Activated CD4-positive, alpha-beta T cell treated with anti-CD3 and anti-CD28 coated beads, Interleukin-2, amount 10 ng/mL, durations not matched to agents 24 days and 14 days (primary cell): ENCODE measurements at regions not wholly inside any gene's neighbourhood (a gene's known extent, or its start where the extent isn't known, plus 50 kb on each side); places are given as distances from the start of the nearest gene placed in this dataset.

ENCODE experiments used
- DNase-seq: peaks from one replicate; pipeline ENCODE4 v3.0.0; 2022
- H3K27ac Mint-ChIP-seq: one replicate; pipeline ENCODE4 v1.8.0; 2022; ENCODE audit warnings: mild to moderate bottlenecking, mixed read lengths
- H3K27me3 Mint-ChIP-seq: one replicate; pipeline ENCODE4 v1.8.0; 2022; ENCODE audit warnings: mixed read lengths
- H3K36me3 Mint-ChIP-seq: one replicate; pipeline ENCODE4 v1.8.0; 2022; ENCODE audit warnings: low read depth, mild to moderate bottlenecking, mixed read lengths
- H3K4me1 Mint-ChIP-seq: one replicate; pipeline ENCODE4 v1.8.0; 2021; ENCODE audit warnings: mixed read lengths
- H3K4me3 Mint-ChIP-seq: one replicate; pipeline ENCODE4 v1.8.0; 2022; ENCODE audit warnings: mild to moderate bottlenecking, moderate library complexity, mixed read lengths
- H3K9me3 Mint-ChIP-seq: one replicate; pipeline ENCODE4 v1.8.0; 2021; ENCODE audit warnings: mixed read lengths
- intact Hi-C: fragments of 100-400 bp; cut with micrococcal nuclease; formaldehyde crosslinking; loops from one replicate; pipeline ENCODE4 v1.15.1; 2023

DNA sequence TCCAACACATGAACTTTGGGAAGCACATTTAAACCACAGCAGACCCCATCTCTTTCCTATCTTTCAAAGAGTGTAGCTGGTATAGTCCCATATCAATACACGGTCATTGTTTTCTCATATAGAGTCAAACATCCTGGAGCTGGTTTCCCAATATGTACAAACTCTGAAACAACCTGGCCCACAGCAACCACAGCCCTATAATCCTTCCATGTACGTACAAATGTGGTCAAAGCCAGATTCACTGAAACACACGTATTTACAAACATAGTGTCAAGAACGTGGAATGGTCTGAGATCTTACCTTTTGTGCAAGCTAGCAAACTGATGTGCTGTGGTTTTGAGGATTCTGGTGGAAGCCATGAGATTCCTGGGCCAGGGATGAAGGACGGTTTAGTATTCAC is 97.3 kb downstream of the HS1BP3 start:
- H3K36me3 Mint-ChIP-seq: no peaks in the 10 kb centered on the region
- intact Hi-C loops: no loop called here
- peaks cover 15% of the 10 kb centered on the region for H3K27me3 Mint-ChIP-seq
- no peak overlapping the region for H3K4me3 Mint-ChIP-seq
- H3K9me3 Mint-ChIP-seq: no peaks in the 10 kb centered on the region
- H3K4me1 Mint-ChIP-seq: peaks cover 2% of the 10 kb centered on the region
- H3K27ac Mint-ChIP-seq: no peak overlapping the region
- DNase-seq: no peak

DNA sequence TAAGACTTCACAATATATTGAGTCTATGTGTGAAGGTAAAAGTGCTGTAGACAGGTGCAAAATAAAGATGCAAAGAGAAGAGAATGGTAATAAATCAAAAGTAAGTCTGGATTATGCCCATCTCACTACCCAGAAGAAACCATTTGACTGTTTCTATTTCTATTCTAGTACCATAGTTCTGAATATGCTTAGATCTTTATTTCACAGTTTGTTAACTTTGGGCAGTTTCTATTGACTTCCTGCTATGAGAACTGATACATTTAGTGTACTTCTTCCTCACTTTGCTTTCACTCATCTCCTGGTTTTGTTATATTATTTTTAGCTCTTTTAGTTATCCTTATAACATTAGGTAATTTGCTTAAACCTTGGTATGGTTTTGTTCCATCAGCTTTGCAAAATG is 94.9 kb downstream of the HS1BP3 start:
- H3K36me3 Mint-ChIP-seq: no peaks in the 10 kb centered on the region
- peaks cover 2% of the 10 kb centered on the region for H3K4me1 Mint-ChIP-seq
- no peaks in the 10 kb centered on the region for H3K9me3 Mint-ChIP-seq
- peaks cover 15% of the 10 kb centered on the region for H3K27me3 Mint-ChIP-seq
- H3K4me3 Mint-ChIP-seq: no peak overlapping the region
- intact Hi-C loops: no loop called here
- no peak for DNase-seq
- no peak overlapping the region for H3K27ac Mint-ChIP-seq

DNA sequence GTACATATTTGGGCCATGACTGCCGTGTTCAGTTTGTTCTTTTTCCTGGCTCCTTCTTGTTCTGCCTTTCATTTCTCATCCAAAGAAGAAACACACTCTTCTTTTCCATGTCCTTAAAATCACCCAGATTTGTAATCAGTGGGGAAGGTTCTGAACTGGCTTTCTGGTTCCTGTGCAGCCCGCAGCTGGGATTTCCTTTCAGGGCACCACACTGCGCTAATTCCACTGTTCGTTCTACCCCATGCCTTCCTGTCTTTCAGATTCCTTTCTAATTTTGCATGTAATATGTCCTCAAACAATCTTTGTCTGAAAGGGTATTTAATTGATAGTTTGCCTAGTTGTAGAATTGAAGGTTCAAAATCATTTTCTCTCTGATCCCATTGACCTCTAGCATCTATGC is 94.1 kb downstream of the HS1BP3 start:
- intact Hi-C loops: no loop called here
- Mint-ChIP-seq H3K27ac (no peak overlapping the region), H3K9me3 (no peaks in the 10 kb centered on the region), H3K4me3 (no peak overlapping the region), H3K36me3 (no peaks in the 10 kb centered on the region), H3K27me3 (peaks cover 15% of the 10 kb centered on the region), H3K4me1 (peaks cover 2% of the 10 kb centered on the region)
- no peak for DNase-seq

DNA sequence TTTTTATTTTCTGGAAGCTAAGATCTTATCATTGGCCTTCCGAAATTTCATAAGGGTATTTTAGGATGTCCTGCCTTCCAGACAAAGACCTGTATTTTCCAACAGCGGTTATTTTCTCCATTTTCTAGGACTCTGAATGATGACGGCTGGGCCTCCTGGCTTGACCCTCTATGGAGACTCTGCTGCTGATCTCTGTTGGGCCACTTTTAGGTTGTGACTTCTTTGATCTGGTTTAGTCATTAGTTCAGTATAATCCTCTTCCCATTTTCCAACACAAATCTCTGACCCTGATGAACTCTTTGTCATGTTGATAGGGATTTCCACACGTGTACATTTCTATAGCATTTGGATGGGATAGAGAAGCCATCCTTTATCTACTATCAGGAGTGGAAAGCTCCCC is 93.7 kb downstream of the HS1BP3 start:
- Mint-ChIP-seq H3K9me3 (no peaks in the 10 kb centered on the region), H3K4me3 (no peak overlapping the region), H3K27ac (no peak overlapping the region), H3K27me3 (peaks cover 15% of the 10 kb centered on the region), H3K4me1 (no peaks in the 10 kb centered on the region), H3K36me3 (no peaks in the 10 kb centered on the region)
- intact Hi-C loops: no loop called here
- DNase-seq: no peak

DNA sequence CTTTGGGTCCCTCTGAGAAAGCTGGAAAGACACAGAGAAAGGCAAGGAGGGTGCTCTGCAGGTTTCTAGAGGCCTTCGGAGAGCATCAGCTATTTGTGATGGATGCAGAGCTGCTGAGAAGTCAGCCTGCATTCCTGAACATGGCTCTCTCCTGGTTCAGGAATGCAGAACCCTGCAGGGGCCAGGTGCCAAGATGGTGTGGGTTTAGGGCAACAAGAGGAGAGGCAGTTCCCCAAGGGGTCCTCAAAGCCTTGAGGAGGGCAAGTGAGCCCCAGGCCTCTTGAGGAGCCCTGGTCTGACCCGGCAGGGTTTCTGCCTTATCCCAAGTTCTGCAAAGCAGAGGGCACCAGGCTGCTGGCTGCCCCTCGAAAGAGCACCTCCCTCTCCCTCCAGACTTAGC is 93.3 kb downstream of the HS1BP3 start:
- Mint-ChIP-seq H3K4me3 (no peak overlapping the region), H3K9me3 (no peaks in the 10 kb centered on the region), H3K27me3 (peaks cover 15% of the 10 kb centered on the region), H3K4me1 (no peaks in the 10 kb centered on the region), H3K27ac (no peak overlapping the region), H3K36me3 (no peaks in the 10 kb centered on the region)
- DNase-seq: no peak
- intact Hi-C loops: no loop called here

DNA sequence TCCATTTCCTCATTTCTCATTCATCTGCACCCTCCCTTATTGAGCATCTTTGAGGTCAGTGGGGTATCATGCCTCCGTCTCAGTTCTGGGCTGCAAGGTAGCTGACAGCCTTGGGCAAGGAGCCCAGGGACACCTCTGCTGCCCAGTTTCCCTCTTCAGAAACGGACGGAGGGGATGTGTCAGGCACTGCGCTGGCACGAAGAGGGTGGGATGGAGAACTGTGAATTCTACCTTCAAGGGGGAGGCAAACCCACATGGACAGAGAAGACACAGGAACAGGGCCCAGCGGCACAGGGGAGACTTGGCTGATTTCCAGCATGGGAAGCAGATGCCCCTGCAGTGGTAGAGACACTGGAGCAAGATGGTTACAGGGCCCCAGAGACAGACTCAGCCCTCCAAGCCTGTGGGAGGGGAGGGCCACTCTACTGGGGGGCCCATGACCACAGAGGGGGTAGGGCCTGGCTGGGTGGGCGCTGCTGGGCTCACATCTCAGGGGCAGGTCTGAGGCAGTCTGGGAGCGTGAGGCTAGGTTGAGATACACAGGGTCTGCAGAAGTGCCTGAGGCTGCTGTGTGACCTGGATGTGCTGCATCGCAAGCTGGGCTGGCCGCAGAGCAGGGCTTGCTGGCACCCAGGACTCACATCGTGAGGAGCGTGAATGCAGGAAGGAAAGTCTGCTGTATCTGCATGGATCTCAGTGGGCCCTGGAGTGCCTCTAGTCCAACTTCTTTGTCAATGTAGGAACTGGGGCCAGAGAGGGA is 92.3 kb downstream of the HS1BP3 start:
- DNase-seq: no peak
- Mint-ChIP-seq H3K4me1 (no peaks in the 10 kb centered on the region), H3K4me3 (no peak overlapping the region), H3K27ac (no peak overlapping the region), H3K36me3 (no peaks in the 10 kb centered on the region), H3K9me3 (no peaks in the 10 kb centered on the region), H3K27me3 (peaks cover 15% of the 10 kb centered on the region)
- intact Hi-C loops: no loop called here

DNA sequence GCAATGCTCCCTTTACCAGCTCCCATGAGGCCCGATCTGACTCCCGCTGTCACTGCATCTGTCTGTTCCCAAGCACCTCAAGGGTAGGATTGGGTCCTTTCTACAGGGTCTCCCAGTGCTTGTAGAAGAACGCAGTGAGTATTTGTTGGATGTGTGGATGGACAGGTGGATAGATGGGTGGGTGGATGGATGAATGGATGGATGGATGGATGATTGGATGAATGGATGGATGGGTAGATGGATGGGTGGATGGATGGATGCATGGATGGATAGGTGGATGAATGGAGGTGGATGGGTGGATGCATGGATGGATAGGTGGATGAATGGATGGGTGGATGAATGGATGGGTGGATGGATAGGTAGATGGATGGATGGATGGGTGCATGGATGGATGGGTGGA is 91.6 kb downstream of the HS1BP3 start:
- no peaks in the 10 kb centered on the region for H3K36me3 Mint-ChIP-seq
- H3K9me3 Mint-ChIP-seq: no peaks in the 10 kb centered on the region
- intact Hi-C loops: no loop called here
- H3K4me1 Mint-ChIP-seq: no peaks in the 10 kb centered on the region
- H3K27ac Mint-ChIP-seq: no peak overlapping the region
- no peak for DNase-seq
- H3K4me3 Mint-ChIP-seq: no peak overlapping the region
- peaks cover 15% of the 10 kb centered on the region for H3K27me3 Mint-ChIP-seq

DNA sequence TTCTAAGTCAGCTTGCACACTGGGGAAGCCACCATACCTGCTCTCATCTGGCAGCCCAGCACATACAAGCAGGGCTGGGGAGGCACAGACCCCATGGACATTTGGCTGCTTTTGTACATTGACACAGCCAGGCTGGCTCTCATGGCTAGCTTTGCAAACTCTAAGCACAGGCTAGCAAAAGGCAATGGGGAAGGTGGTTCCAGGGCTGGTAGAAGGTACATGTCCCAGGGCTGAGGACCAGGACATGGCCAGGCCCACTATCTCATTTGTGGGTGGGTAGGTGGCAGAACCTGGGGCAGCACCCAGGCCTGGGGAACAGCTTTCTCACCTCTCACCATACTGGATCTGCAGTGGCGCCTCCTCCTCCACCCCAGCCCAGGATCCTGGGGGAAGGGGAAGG is 90.9 kb downstream of the HS1BP3 start:
- Mint-ChIP-seq H3K9me3 (no peaks in the 10 kb centered on the region), H3K27me3 (peaks cover 15% of the 10 kb centered on the region), H3K4me1 (no peaks in the 10 kb centered on the region), H3K27ac (no peak overlapping the region), H3K4me3 (no peak overlapping the region), H3K36me3 (no peaks in the 10 kb centered on the region)
- no peak for DNase-seq
- intact Hi-C loops: no loop called here

DNA sequence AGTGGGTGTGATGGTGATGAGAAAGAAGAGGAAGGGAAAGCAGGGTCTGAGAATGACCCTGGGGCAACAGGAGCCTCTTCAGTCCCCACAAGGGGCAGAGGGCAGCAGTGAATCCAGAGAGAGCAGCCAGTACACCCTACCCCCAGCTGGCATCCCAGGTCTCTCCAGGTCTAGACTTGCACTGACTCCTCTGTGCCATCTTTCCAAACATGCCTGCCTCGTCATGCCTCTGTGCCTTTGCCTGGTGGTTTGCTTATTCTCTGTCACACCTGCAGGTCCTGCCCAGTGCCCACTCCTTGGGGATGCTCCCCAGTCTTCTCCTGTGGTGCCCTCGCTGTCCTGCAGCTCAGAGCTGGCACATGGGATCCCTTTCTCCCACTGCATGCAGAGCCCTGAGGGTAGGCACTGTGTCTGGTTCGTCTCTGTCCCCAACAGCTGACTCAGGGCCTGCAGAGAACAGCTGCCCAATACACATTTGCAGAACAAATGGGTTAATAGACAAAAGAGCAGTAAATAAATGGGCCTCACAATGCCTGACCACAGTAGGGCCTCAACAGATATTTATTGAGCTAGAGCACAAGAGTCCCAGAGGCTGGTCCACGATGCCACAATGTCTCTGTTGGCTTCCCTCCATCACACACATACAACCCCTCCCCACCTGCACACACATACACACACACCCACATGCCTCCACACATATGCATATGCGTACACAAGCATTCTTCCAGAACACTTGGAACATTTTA is 89.8 kb downstream of the HS1BP3 start:
- H3K27me3 Mint-ChIP-seq: peaks cover 14% of the 10 kb centered on the region
- intact Hi-C loops: no loop called here
- no peaks in the 10 kb centered on the region for H3K9me3 Mint-ChIP-seq
- no peak overlapping the region for H3K27ac Mint-ChIP-seq
- DNase-seq: no peak
- H3K4me3 Mint-ChIP-seq: no peak overlapping the region
- no peaks in the 10 kb centered on the region for H3K4me1 Mint-ChIP-seq
- H3K36me3 Mint-ChIP-seq: no peaks in the 10 kb centered on the region

DNA sequence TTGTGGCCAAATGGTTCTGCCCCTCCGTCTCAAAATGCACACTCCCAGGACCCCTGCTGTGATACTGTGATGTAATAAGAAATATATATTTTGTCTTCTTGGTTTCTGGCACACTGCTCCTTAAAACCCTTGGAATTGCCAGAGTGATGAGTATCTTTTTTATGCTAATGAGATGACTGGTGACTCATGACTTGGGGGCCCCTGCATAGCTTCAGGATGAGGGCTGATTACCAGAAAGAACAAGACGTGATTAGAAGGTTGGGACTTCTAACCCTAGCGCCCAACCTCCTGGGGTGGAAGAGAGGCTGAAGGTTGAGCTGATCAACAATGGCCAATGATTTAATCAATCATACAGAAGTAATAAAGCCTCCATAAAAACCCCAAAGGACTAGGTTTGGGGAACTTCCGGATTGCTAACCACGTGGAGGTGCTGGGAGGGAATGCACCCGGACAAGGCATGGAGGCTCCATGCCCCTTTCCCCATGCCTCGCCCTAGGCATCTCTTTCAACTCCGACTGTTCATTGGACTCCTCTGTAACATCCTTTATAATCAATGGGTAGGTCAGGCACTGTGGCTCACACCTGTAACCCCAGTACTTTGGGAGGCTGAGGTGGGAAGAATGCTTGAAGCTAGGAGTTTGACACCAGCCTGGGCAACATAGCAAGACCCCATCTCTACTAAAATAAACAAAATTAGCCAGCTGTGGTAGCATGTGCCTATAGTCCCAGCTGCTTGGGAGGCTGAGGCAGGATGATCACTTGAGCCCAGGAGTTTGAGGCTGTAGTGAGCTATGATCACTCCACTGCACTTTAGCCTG is 89.1 kb downstream of the HS1BP3 start:
- Mint-ChIP-seq H3K27ac (no peak overlapping the region), H3K4me3 (no peak overlapping the region), H3K4me1 (no peaks in the 10 kb centered on the region), H3K36me3 (no peaks in the 10 kb centered on the region), H3K27me3 (peaks cover 11% of the 10 kb centered on the region), H3K9me3 (no peaks in the 10 kb centered on the region)
- intact Hi-C loops: no loop called here
- DNase-seq: no peak

DNA sequence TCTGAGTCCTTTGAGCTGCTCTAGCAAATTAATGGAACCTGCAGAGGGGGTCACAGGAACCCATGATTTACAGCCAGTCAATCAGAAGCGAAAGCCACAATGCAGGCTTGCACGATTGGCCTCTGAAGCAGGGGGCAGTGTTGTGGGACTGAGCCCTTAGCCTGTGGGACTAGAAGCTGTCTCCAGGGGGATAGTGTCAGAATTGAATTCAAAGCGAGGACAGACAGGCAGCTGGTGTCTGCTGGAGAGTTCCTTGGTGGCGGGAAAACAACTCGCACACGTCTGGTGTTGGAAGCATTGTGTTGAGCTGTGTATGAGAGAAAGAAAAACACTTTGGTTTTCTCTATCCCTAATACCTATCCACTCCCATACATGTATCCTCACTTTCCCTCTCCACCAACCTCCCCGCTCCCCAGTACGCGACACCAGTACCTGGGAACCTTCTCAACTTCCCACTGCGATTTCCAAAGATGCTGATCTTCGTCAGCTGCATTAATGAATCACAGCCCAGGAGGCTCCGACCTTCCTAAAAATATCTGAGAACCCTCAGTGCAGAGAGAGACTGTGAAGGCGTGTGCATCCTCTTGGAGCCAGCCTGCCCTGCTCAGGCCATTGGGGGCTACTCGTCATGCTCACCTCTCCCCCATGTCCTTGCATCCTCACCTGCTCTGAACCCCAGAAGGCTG is 88.2 kb downstream of the HS1BP3 start:
- peaks cover 5% of the 10 kb centered on the region for H3K27me3 Mint-ChIP-seq
- no peak for DNase-seq
- intact Hi-C loops: no loop called here
- H3K36me3 Mint-ChIP-seq: no peaks in the 10 kb centered on the region
- no peaks in the 10 kb centered on the region for H3K4me1 Mint-ChIP-seq
- H3K27ac Mint-ChIP-seq: no peak overlapping the region
- no peak overlapping the region for H3K4me3 Mint-ChIP-seq
- no peaks in the 10 kb centered on the region for H3K9me3 Mint-ChIP-seq

DNA sequence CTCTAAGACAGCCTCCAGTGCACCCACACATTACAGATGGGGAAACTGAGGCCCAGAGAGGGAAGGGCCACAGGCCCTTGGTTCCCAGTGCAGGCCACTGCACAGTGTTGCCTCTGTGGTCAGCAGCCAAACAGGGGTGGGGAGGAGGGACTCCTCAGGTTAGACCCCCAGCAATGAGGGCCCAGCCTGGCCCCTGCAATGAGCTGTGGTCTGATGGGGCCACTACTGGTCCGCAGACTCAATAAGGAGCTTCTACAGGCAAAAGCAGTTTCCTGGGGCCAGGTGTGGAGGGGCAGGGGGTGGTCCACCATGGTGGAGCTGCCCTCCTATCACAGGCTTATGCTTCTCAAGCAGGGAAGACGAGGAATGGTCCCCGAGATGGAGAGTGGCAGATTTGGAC is 87.6 kb downstream of the HS1BP3 start:
- DNase-seq: no peak
- Mint-ChIP-seq H3K4me3 (no peak overlapping the region), H3K9me3 (no peaks in the 10 kb centered on the region), H3K36me3 (no peaks in the 10 kb centered on the region), H3K27me3 (peaks cover 5% of the 10 kb centered on the region), H3K27ac (no peak overlapping the region), H3K4me1 (no peaks in the 10 kb centered on the region)
- intact Hi-C loops: no loop called here

DNA sequence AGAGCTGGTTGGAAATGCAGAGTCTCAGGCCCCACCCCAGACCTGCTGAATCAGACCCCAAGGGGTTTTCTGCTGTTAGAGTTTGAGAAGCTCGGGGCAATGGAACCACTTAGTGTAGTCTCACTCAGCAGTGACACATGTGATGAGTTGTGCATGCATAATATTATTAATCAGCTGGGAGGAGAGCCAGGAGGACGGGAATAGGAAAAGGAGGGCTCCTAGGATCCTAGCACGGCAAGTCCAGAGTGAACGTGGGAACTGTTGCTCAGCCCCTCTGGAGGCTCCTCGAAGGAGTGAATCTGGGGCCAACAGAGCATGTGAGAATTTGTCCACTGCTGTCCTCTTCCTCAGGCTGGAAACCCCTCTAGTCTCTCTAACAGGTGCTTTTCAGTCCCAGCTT is 87.1 kb downstream of the HS1BP3 start:
- intact Hi-C loops: no loop called here
- DNase-seq: no peak
- Mint-ChIP-seq H3K9me3 (no peaks in the 10 kb centered on the region), H3K36me3 (no peaks in the 10 kb centered on the region), H3K4me1 (no peaks in the 10 kb centered on the region), H3K27me3 (peaks cover 3% of the 10 kb centered on the region), H3K4me3 (no peak overlapping the region), H3K27ac (no peak overlapping the region)
